Endothelial cell of umbilical vein (primary cell): ENCODE measurements at regions not wholly inside any gene's neighbourhood (a gene's known extent, or its start where the extent isn't known, plus 50 kb on each side); places are given as distances from the start of the nearest gene placed in this dataset.

Experiments used
- CTCF ChIP-seq, 2 donors: IDR thresholded peaks; 1 replicate in 1 of 2; 2 replicates in 1 of 2; pipeline ENCODE4 v1.5.1; 2011; ENCODE audit warnings: low read length in 2 of 2, mild to moderate bottlenecking in 2 of 2, moderate library complexity in 2 of 2, control low read depth in 1 of 2, inconsistent platforms in 1 of 2, low read depth in 1 of 2; ENCODE audit not compliant: insufficient read depth in 1 of 2; ENCODE audit errors: extremely low read depth in 1 of 2
- EZH2 ChIP-seq: IDR thresholded peaks from 2 replicates; pipeline ENCODE4 v1.6.1; 2012; ENCODE audit warnings: borderline replicate concordance, low read depth, mild to moderate bottlenecking, moderate library complexity, low read length, inconsistent platforms; ENCODE audit not compliant: severe bottlenecking
- POLR2A ChIP-seq: IDR thresholded peaks from 2 replicates; pipeline ENCODE4 v1.6.1; 2012; ENCODE audit warnings: low read depth, mild to moderate bottlenecking, control low read depth, low read length
- POLR2AphosphoS5 ChIP-seq: IDR thresholded peaks from 2 replicates; pipeline ENCODE4 v1.6.1; 2012; ENCODE audit warnings: low read depth, mild to moderate bottlenecking, control low read depth, low read length, moderate library complexity; ENCODE audit not compliant: insufficient read depth

DNA sequence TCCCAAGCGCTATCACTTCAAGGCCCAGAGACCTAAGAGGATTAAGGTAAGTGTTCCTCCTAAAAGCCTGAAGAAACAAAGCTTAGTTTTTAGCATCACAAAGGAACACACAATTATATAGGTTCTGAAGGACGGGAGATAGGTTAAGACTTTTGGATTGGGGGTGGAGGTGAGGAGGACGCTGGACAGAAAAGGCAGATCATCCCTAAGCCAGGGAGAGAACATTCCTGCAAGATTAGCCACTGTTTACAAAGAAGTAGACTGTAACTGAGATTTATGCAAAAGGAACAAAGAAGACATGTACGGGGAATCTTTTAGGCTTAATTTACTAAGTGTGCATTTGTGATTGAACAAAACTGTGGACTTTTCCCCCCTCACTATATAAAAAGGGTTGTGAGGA lies 184.1 kb upstream of the IRX5 start:
- TF ChIP-seq CTCF (IDR thresholded peaks at IDR 0.05; ENCODE audit: extremely low read depth in 1 of 2, insufficient read depth in 1 of 2, low read depth in 1 of 2, low read length in 2 of 2) (no peak), EZH2 (no peak), POLR2AphosphoS5 (no peak), POLR2A (no peak)
